SK-N-SH (cell line): ENCODE measurements at regions not wholly inside any gene's neighbourhood (a gene's known extent, or its start where the extent isn't known, plus 50 kb on each side); places are given as distances from the start of the nearest gene placed in this dataset.

ENCODE experiments used
- CTCF ChIA-PET: fragments of 300-600, 350-600 bp; formaldehyde crosslinking; extraction: SDS; loops from one replicate; lab custom pipeline; 2021; lab: Yijun Ruan, JAX
- POLR2A ChIA-PET: fragments of 350-600 bp; sonication (Branson Sonifier 250); formaldehyde crosslinking; extraction: SDS; loops from one replicate; lab custom pipeline; 2020; ENCODE audit warnings: antibody characterized with exemption, inconsistent platforms; lab: Yijun Ruan, JAX
- DNase-seq: peaks from one replicate; pipeline ENCODE4 v3.0.0; 2012
- H2AFZ ChIP-seq: fragments of 200-600 bp; sonication (generic); 2 replicates; pipeline ENCODE4 v1.8.1; 2016; ENCODE audit warnings: antibody characterized with exemption, mild to moderate bottlenecking, low read depth
- H3F3A ChIP-seq: fragments of 200-600 bp; sonication (generic); replicated peaks from 2 replicates; pipeline ENCODE3; 2016; ENCODE audit warnings: antibody characterized with exemption, mild to moderate bottlenecking; ENCODE audit not compliant: insufficient read depth
- H3K27ac ChIP-seq, 2 experiments: fragments of 200-500 bp in 1 of 2; fragments of 200-600 bp in 1 of 2; sonication (Bioruptor generic) in 1 of 2; sonication (generic), shearing (Covaris generic) in 1 of 2; 2 replicates each; pipeline versions ENCODE4 v1.5.1 to v1.6.1; 2014 to 2016; ENCODE audit warnings: low read depth in 2 of 2, inconsistent platforms in 1 of 2, low read length in 1 of 2, mild to moderate bottlenecking in 1 of 2, mixed read lengths in 1 of 2
- H3K27me3 ChIP-seq: fragments of 200-600 bp; sonication (generic), shearing (Covaris generic); 2 replicates; pipeline ENCODE4 v1.6.1; 2016; ENCODE audit warnings: mixed run types; ENCODE audit not compliant: insufficient read depth
- H3K36me3 ChIP-seq, 2 experiments: fragments of 200-500 bp in 1 of 2; fragments of 200-600 bp in 1 of 2; sonication (Bioruptor generic) in 1 of 2; sonication (generic) in 1 of 2; replicated peaks in 1 of 2; 2 replicates each; pipeline versions ENCODE3 to v1.5.1; 2014 to 2016; ENCODE audit warnings: low read length in 1 of 2, mild to moderate bottlenecking in 1 of 2; ENCODE audit not compliant: insufficient read depth in 2 of 2, control insufficient read depth in 1 of 2
- H3K4me1 ChIP-seq, 2 experiments: fragments of 200-500 bp in 1 of 2; fragments of 200-600 bp in 1 of 2; sonication (Bioruptor generic) in 1 of 2; sonication (generic), shearing (Covaris generic) in 1 of 2; 2 replicates each; pipeline versions ENCODE4 v1.5.1 to v1.6.1; 2014 to 2016; ENCODE audit warnings: low read depth in 1 of 2, low read length in 1 of 2, mixed run types in 1 of 2; ENCODE audit not compliant: insufficient read depth in 2 of 2, control insufficient read depth in 1 of 2
- H3K4me2 ChIP-seq: fragments of 200-600 bp; sonication (generic), shearing (Covaris generic); 2 replicates; pipeline ENCODE4 v1.6.1; 2017; ENCODE audit warnings: mixed run types
- H3K4me3 ChIP-seq, 2 experiments: fragments of 200-500 bp in 1 of 2; fragments of 200-600 bp in 1 of 2; sonication (Bioruptor generic) in 1 of 2; sonication (generic), shearing (Covaris generic) in 1 of 2; 2 replicates each; pipeline versions ENCODE4 v1.5.1 to v1.8.1; 2014 to 2016; ENCODE audit warnings: low read depth in 2 of 2, inconsistent platforms in 1 of 2, low read length in 1 of 2, mild to moderate bottlenecking in 1 of 2, mixed read lengths in 1 of 2, moderate library complexity in 1 of 2
- H3K79me2 ChIP-seq: fragments of 200-600 bp; sonication (generic); 2 replicates; pipeline ENCODE4 v1.8.1; 2017; ENCODE audit warnings: mild to moderate bottlenecking; ENCODE audit not compliant: insufficient read depth
- H3K9ac ChIP-seq: fragments of 200-600 bp; sonication (generic); 2 replicates; pipeline ENCODE4 v1.6.1; 2017; ENCODE audit warnings: mixed run types
- H3K9me2 ChIP-seq: fragments of 200-600 bp; sonication (generic); 2 replicates; pipeline ENCODE4 v1.6.1; 2017; ENCODE audit warnings: mixed run types
- H3K9me3 ChIP-seq: fragments of 200-600 bp; sonication (generic); 2 replicates; pipeline ENCODE4 v1.6.1; 2017; ENCODE audit warnings: mixed run types, mild to moderate bottlenecking, moderate library complexity
- H4K20me1 ChIP-seq: fragments of 200-600 bp; sonication (generic); 2 replicates; pipeline ENCODE4 v1.6.1; 2017; ENCODE audit warnings: mild to moderate bottlenecking, mixed run types; ENCODE audit not compliant: insufficient read depth
- CHD2 ChIP-seq: fragments of 150-350 bp; IDR thresholded peaks from 2 replicates; pipeline ENCODE4 v1.6.1; 2018; ENCODE audit warnings: low read length; ENCODE audit not compliant: partially characterized antibody
- EP300 ChIP-seq, 2 experiments: IDR thresholded peaks; 2 replicates each; pipeline versions ENCODE4 v1.4.0 to v1.6.1; 2012; ENCODE audit warnings: borderline replicate concordance in 1 of 2, low read depth in 1 of 2, low read length in 1 of 2
- FOXJ3 ChIP-seq: sonication (generic); formaldehyde crosslinking; IDR thresholded peaks from 2 replicates; pipeline ENCODE4 v1.5.1; 2020; ENCODE audit warnings: mild to moderate bottlenecking, missing genetic modification reagents
- FOXM1 ChIP-seq: IDR thresholded peaks from 2 replicates; pipeline ENCODE4 v1.4.0; 2012; ENCODE audit warnings: low read depth, mild to moderate bottlenecking
- GABPA ChIP-seq: IDR thresholded peaks from 2 replicates; pipeline ENCODE4 v1.4.0; 2012; ENCODE audit warnings: low read depth, mild to moderate bottlenecking
- GATA2 ChIP-seq: sonication (generic); formaldehyde crosslinking; IDR thresholded peaks from 2 replicates; pipeline ENCODE4 v1.5.0; 2020; ENCODE audit warnings: mild to moderate bottlenecking, missing genetic modification reagents
- JUND ChIP-seq: IDR thresholded peaks from 2 replicates; pipeline ENCODE4 v1.4.0; 2012
- MAX ChIP-seq: IDR thresholded peaks from 2 replicates; pipeline ENCODE4 v1.4.0; 2012; ENCODE audit warnings: low read depth
- MEF2A ChIP-seq: IDR thresholded peaks from 2 replicates; pipeline ENCODE4 v1.4.0; 2012; ENCODE audit warnings: low read depth, borderline replicate concordance
- MXI1 ChIP-seq: IDR thresholded peaks from 2 replicates; pipeline ENCODE4 v1.6.1; 2012; ENCODE audit warnings: mild to moderate bottlenecking, low read depth, low read length, improper control_type of control experiment
- NFIC ChIP-seq: IDR thresholded peaks from 2 replicates; pipeline ENCODE4 v1.4.0; 2012; ENCODE audit warnings: borderline replicate concordance
- NRF1 ChIP-seq: IDR thresholded peaks from 2 replicates; pipeline ENCODE4 v1.6.1; 2012; ENCODE audit warnings: low read depth, mild to moderate bottlenecking, low read length
- POLR2AphosphoS5 ChIP-seq: IDR thresholded peaks from 2 replicates; pipeline ENCODE4 v1.6.1; 2012; ENCODE audit warnings: low read depth, low read length
- RCOR1 ChIP-seq: fragments of 150-350 bp; IDR thresholded peaks from 2 replicates; pipeline ENCODE4 v1.6.1; 2017; ENCODE audit warnings: antibody characterized with exemption, low read length
- RFX5 ChIP-seq: IDR thresholded peaks from 2 replicates; pipeline ENCODE4 v1.6.1; 2012; ENCODE audit warnings: mild to moderate bottlenecking, improper control_type of control experiment, low read length
- RXRA ChIP-seq: IDR thresholded peaks from 2 replicates; pipeline ENCODE4 v1.4.0; 2012; ENCODE audit warnings: low read depth, mild to moderate bottlenecking, borderline replicate concordance
- SIN3A ChIP-seq: IDR thresholded peaks from 2 replicates; pipeline ENCODE4 v1.6.1; 2012; ENCODE audit warnings: low read depth, mild to moderate bottlenecking, low read length, moderate library complexity, borderline replicate concordance
- SMC3 ChIP-seq: IDR thresholded peaks from 2 replicates; pipeline ENCODE4 v1.6.1; 2012; ENCODE audit warnings: low read depth, low read length, improper control_type of control experiment
- TAF1 ChIP-seq: IDR thresholded peaks from 2 replicates; pipeline ENCODE4 v1.6.1; 2012; ENCODE audit warnings: low read depth, mild to moderate bottlenecking, low read length, moderate library complexity, borderline replicate concordance
- TCF12 ChIP-seq: IDR thresholded peaks from 2 replicates; pipeline ENCODE4 v1.4.0; 2012
- TEAD4 ChIP-seq: IDR thresholded peaks from 2 replicates; pipeline ENCODE4 v1.4.0; 2012; ENCODE audit warnings: mild to moderate bottlenecking, borderline replicate concordance; ENCODE audit not compliant: insufficient read depth
- YY1 ChIP-seq: IDR thresholded peaks from 2 replicates; pipeline ENCODE4 v1.4.0; 2012; ENCODE audit warnings: low read depth, mild to moderate bottlenecking
- WGBS: methylation state at CpG from one replicate; pipeline ENCODE4 v1.1.6; 2017; ENCODE audit warnings: low lambda C conversion rate; 5-methylcytosine and 5-hydroxymethylcytosine counted together

GRCh38 chr9:24449976-24450375, 95.7 kb downstream of the IZUMO3 start:
- WGBS: 17% methylated on average over 1 of the region's 1 CpG
- Histone ChIP-seq H3K36me3 (no peaks in the 10 kb centered on the region), H3K9me2 (no peaks in the 10 kb centered on the region), H2AFZ (no peak overlapping the region), H3K9me3 (0 out of 2 replicates have a peak, but pooled peaks cover 6% of the 10 kb centered on the region), H3F3A (no peaks in the 10 kb centered on the region), H3K27me3 (no peaks in the 10 kb centered on the region), H3K4me1 (no peaks in the 10 kb centered on the region), H3K9ac (no peak overlapping the region), H3K4me2 (no peak overlapping the region), H3K27ac (no peak overlapping the region), H4K20me1 (no peaks in the 10 kb centered on the region), H3K79me2 (no peaks in the 10 kb centered on the region), H3K4me3 (no peak overlapping the region)
- DNase-seq: no peak
- TF ChIP-seq MEF2A (no peak), GATA2 (CRISPR knock-in tag) (no peak), RFX5 (no peak), JUND (no peak), GABPA (no peak)
- ChIA-PET CTCF (no interaction called here), POLR2A (no interaction called here)

GRCh38 chr9:24439456-24439855, 106.2 kb downstream of the IZUMO3 start:
- H3K27me3 ChIP-seq: no peaks in the 10 kb centered on the region
- ChIA-PET POLR2A (no interaction called here), CTCF (no interaction called here)
- no peak overlapping the region for H3K4me3 ChIP-seq
- 0 out of 2 replicates have a peak, but pooled peaks cover 2% of the 10 kb centered on the region for H3K9me3 ChIP-seq
- H3K4me2 ChIP-seq: no peak overlapping the region
- H3K4me1 ChIP-seq: no peaks in the 10 kb centered on the region
- H3K9me2 ChIP-seq: no peaks in the 10 kb centered on the region
- TF ChIP-seq NFIC: no peak
- no peak for TF ChIP-seq RCOR1
- TF ChIP-seq TAF1: no peak
- TF ChIP-seq SMC3: no peak
- TF ChIP-seq FOXJ3 (CRISPR knock-in tag): no peak
- no peak for TF ChIP-seq MAX
- TF ChIP-seq FOXM1: no peak
- no peak for TF ChIP-seq RXRA
- TF ChIP-seq YY1: no peak
- TF ChIP-seq TCF12: no peak
- TF ChIP-seq NRF1: no peak
- no peak for TF ChIP-seq POLR2AphosphoS5
- no peak for TF ChIP-seq SIN3A
- TF ChIP-seq TEAD4: no peak
- TF ChIP-seq CHD2: no peak
- TF ChIP-seq GABPA: no peak
- no peak for TF ChIP-seq EP300 (IDR thresholded peaks at IDR 0.05; ENCODE audit: borderline replicate concordance in 1 of 2, low read depth in 1 of 2, low read length in 1 of 2)
- no peak for TF ChIP-seq JUND
- no peak for TF ChIP-seq GATA2 (CRISPR knock-in tag)
- TF ChIP-seq MXI1: no peak
- no peaks in the 10 kb centered on the region for H3K36me3 ChIP-seq
- no peak for DNase-seq
- no peaks in the 10 kb centered on the region for H3F3A ChIP-seq
- no peaks in the 10 kb centered on the region for H3K79me2 ChIP-seq
- H3K9ac ChIP-seq: no peak overlapping the region
- H3K27ac ChIP-seq: no peak overlapping the region
- no peaks in the 10 kb centered on the region for H4K20me1 ChIP-seq
- no peak overlapping the region for H2AFZ ChIP-seq
